NCI-H345 treated with DMSO at 0.1 percent for 48 hours (cell line): ENCODE measurements at regions not wholly inside any gene's neighbourhood (a gene's known extent, or its start where the extent isn't known, plus 50 kb on each side); places are given as distances from the start of the nearest gene placed in this dataset.
A peak's percentile ranks its signal among the peaks of the same experiment; 100 is the strongest.
"Not testable (repeated sequence)": the region's sequence is repeated elsewhere in the genome, so short reads cannot be mapped to it uniquely, and the experiment has no call there.

Source experiments
- DNase-seq: peaks from one replicate; lab custom pipeline; 2025; ENCODE audit not compliant: unreplicated experiment; lab: John Stamatoyannopoulos, UW

GRCh38 chr13:28574617-28575142, 79.8 kb upstream of the FLT1 start:
- no peak for DNase-seq

- DNase-seq: no peak
Observed at GRCh38 chr13:28573595-28574373, 78.9 kb upstream of the FLT1 start.

- no peak for DNase-seq
Observed at GRCh38 chr13:28572871-28573270, 77.9 kb upstream of the FLT1 start.

- DNase-seq: not testable (repeated sequence)
Observed at GRCh38 chr13:28570356-28570755, 75.4 kb upstream of the FLT1 start.

- no peak for DNase-seq
Observed at GRCh38 chr13:28569886-28570285, 75.0 kb upstream of the FLT1 start.

- no peak for DNase-seq
Observed at GRCh38 chr13:28568286-28568685, 73.4 kb upstream of the FLT1 start.

- DNase-seq: no peak
Observed at GRCh38 chr13:28566891-28567290, 72.0 kb upstream of the FLT1 start.

- DNase-seq: no peak
Observed at GRCh38 chr13:28566283-28566682, 71.4 kb upstream of the FLT1 start.

GRCh38 chr13:28564030-28564429, 69.1 kb upstream of the FLT1 start:
- DNase-seq: peak; percentile 9

GRCh38 chr13:28563609-28564008, 68.7 kb upstream of the FLT1 start:
- no peak for DNase-seq

GRCh38 chr13:28560612-28561011, 65.7 kb upstream of the FLT1 start:
- DNase-seq: no peak

GRCh38 chr13:28559636-28560259, 64.8 kb upstream of the FLT1 start:
- peak; percentile 72 for DNase-seq

GRCh38 chr13:28558567-28558966, 63.6 kb upstream of the FLT1 start:
- DNase-seq: no peak

GRCh38 chr13:28557725-28558520, 63.0 kb upstream of the FLT1 start:
- DNase-seq: no peak

GRCh38 chr13:28555096-28555495, 60.2 kb upstream of the FLT1 start:
- DNase-seq: no peak

- no peak for DNase-seq
Observed at GRCh38 chr13:28553971-28554370, 59.0 kb upstream of the FLT1 start.

GRCh38 chr13:28552288-28552687, 57.4 kb upstream of the FLT1 start:
- no peak for DNase-seq

GRCh38 chr13:28551498-28551895, 56.6 kb upstream of the FLT1 start:
- DNase-seq: no peak

GRCh38 chr13:28550721-28551497, 56.0 kb upstream of the FLT1 start:
- DNase-seq: no peak

GRCh38 chr13:28550091-28550490, 55.2 kb upstream of the FLT1 start:
- no peak for DNase-seq

- no peak for DNase-seq
Observed at GRCh38 chr13:28548872-28549271, 53.9 kb upstream of the FLT1 start.
